ENCODE measurements at regions not wholly inside any gene's neighbourhood (a gene's known extent, or its start where the extent isn't known, plus 50 kb on each side); places are given as distances from the start of the nearest gene placed in this dataset.

GRCh38 chrX:113962343-113962742, 621.5 kb upstream of the HTR2C start:
- TF ChIP-seq POLR2A (IDR thresholded peaks at IDR 0.05) (no peak), CTCF (IDR thresholded peaks at IDR 0.05) (no peak), EP300 (IDR thresholded peaks at IDR 0.05) (no peak)
